H1 (cell line): ENCODE measurements at regions not wholly inside any gene's neighbourhood (a gene's known extent, or its start where the extent isn't known, plus 50 kb on each side); places are given as distances from the start of the nearest gene placed in this dataset.

Source experiments
- CTCF ChIA-PET: fragments of 300-600 bp; sonication (Branson Sonifier 250); formaldehyde crosslinking; loops from one replicate; lab custom pipeline; 2021; ENCODE audit not compliant: partially characterized antibody; lab: Charles Lee
- POLR2A ChIA-PET: fragments of 300-600 bp; sonication (Branson Sonifier 250); formaldehyde crosslinking; loops from one replicate; lab custom pipeline; 2021; ENCODE audit warnings: inconsistent platforms; ENCODE audit not compliant: partially characterized antibody; lab: Charles Lee
- DNase-seq, 2 experiments: peaks; one replicate each; pipeline versions ENCODE4 v3.0.0 to v3.0.0-alpha.2; 2010 to 2022; ENCODE audit warnings: low spot score in 2 of 2, low read depth in 1 of 2, mixed read lengths in 1 of 2
- FAIRE-seq: peaks from 2 replicates; lab custom pipeline; 2011; peaks lifted over from hg19 to GRCh38; lab: Jason Lieb, UNC
- H2AFZ ChIP-seq: 2 replicates; pipeline ENCODE4 v1.8.1; 2012; ENCODE audit warnings: low read length, inconsistent platforms
- H2AK5ac ChIP-seq: 2 replicates; pipeline ENCODE4 v1.6.1; 2013; ENCODE audit warnings: low read depth, low read length
- H2BK120ac ChIP-seq: replicated peaks from 2 replicates; pipeline ENCODE3; 2013; ENCODE audit warnings: low read depth, low read length, inconsistent platforms
- H2BK12ac ChIP-seq: 2 replicates; pipeline ENCODE4 v1.6.1; 2013; ENCODE audit warnings: low read depth, low read length
- H2BK15ac ChIP-seq: 2 replicates; pipeline ENCODE4 v1.6.1; 2013; ENCODE audit warnings: low read length
- H2BK20ac ChIP-seq: 2 replicates; pipeline ENCODE4 v1.6.1; 2013; ENCODE audit warnings: low read length
- H2BK5ac ChIP-seq: 2 replicates; pipeline ENCODE4 v1.6.1; 2013; ENCODE audit warnings: low read depth, low read length
- H3K14ac ChIP-seq: 2 replicates; pipeline ENCODE4 v1.6.1; 2013; ENCODE audit warnings: inconsistent platforms; ENCODE audit not compliant: insufficient read length
- H3K18ac ChIP-seq: 2 replicates; pipeline ENCODE4 v1.6.1; 2013; ENCODE audit warnings: low read length; ENCODE audit errors: extremely low read depth
- H3K23ac ChIP-seq: 2 replicates; pipeline ENCODE4 v1.6.1; 2013; ENCODE audit warnings: inconsistent platforms; ENCODE audit not compliant: insufficient read length
- H3K23me2 ChIP-seq: 2 replicates; pipeline ENCODE4 v1.6.1; 2013; ENCODE audit warnings: low read depth, low read length
- H3K27ac ChIP-seq: 2 replicates; pipeline ENCODE4 v1.6.1; 2011; ENCODE audit warnings: low read depth, low read length, inconsistent platforms
- H3K27me3 ChIP-seq, 4 experiments: replicated peaks in 1 of 4; 1 replicate in 1 of 4; 2 replicates in 3 of 4; pipeline versions ENCODE4 v1.6.1 to v1.8.1; 2011 to 2013; ENCODE audit warnings: low read length in 3 of 4, mild to moderate bottlenecking in 3 of 4, inconsistent platforms in 2 of 4, mixed read lengths in 2 of 4, moderate library complexity in 1 of 4; ENCODE audit not compliant: control insufficient read depth in 3 of 4, insufficient read depth in 3 of 4; ENCODE audit errors: extremely low read depth in 1 of 4
- H3K36me3 ChIP-seq, 4 experiments: 2 replicates each; pipeline versions ENCODE4 v1.6.1 to v1.8.1; 2011 to 2013; ENCODE audit warnings: mild to moderate bottlenecking in 4 of 4, low read length in 3 of 4, moderate library complexity in 2 of 4, control low read depth in 1 of 4, inconsistent platforms in 1 of 4; ENCODE audit not compliant: insufficient read depth in 4 of 4, control insufficient read depth in 2 of 4
- H3K4ac ChIP-seq: replicated peaks from 2 replicates; pipeline ENCODE3; 2013; ENCODE audit warnings: low read length, low read depth, mixed read lengths, inconsistent platforms; ENCODE audit not compliant: insufficient read length
- H3K4me1 ChIP-seq, 4 experiments: replicated peaks in 1 of 4; 1 replicate in 1 of 4; 2 replicates in 3 of 4; pipeline versions ENCODE4 v1.6.1 to v1.8.1; 2011 to 2013; ENCODE audit warnings: low read length in 3 of 4, inconsistent platforms in 2 of 4, mixed read lengths in 1 of 4; ENCODE audit not compliant: insufficient read depth in 4 of 4, control insufficient read depth in 3 of 4
- H3K4me2 ChIP-seq, 2 experiments: 2 replicates each; pipeline versions ENCODE4 v1.6.1 to v1.8.1; 2011 to 2013; ENCODE audit warnings: low read depth in 2 of 2, low read length in 2 of 2, control low read depth in 1 of 2, inconsistent platforms in 1 of 2, mild to moderate bottlenecking in 1 of 2; ENCODE audit not compliant: insufficient read depth in 1 of 2
- H3K4me3 ChIP-seq, 4 experiments: fragments of 200-600, 300-600 bp in 1 of 4; sonication (generic), shearing (Covaris generic), sonication (Bioruptor Twin) in 1 of 4; 2 replicates each; pipeline versions ENCODE4 v1.5.1 to v1.8.1; 2011 to 2016; ENCODE audit warnings: low read length in 4 of 4, low read depth in 3 of 4, control low read depth in 2 of 4, inconsistent platforms in 2 of 4, mild to moderate bottlenecking in 2 of 4, mixed read lengths in 1 of 4, moderate library complexity in 1 of 4; ENCODE audit not compliant: insufficient read depth in 2 of 4; ENCODE audit errors: extremely low read depth in 1 of 4
- H3K56ac ChIP-seq: replicated peaks from 2 replicates; pipeline ENCODE3; 2013; ENCODE audit warnings: low read depth, mild to moderate bottlenecking, mixed read lengths, low read length, inconsistent platforms; ENCODE audit not compliant: insufficient read length
- H3K79me1 ChIP-seq: 2 replicates; pipeline ENCODE4 v1.6.1; 2013; ENCODE audit warnings: low read depth, low read length, control low read depth
- H3K79me2 ChIP-seq, 2 experiments: 2 replicates each; pipeline versions ENCODE4 v1.6.1 to v1.8.1; 2012 to 2013; ENCODE audit warnings: low read length in 2 of 2, mild to moderate bottlenecking in 2 of 2, inconsistent platforms in 1 of 2; ENCODE audit not compliant: insufficient read depth in 2 of 2, control insufficient read depth in 1 of 2
- H3K9ac ChIP-seq, 4 experiments: replicated peaks in 1 of 4; 1 replicate in 1 of 4; 2 replicates in 3 of 4; pipeline versions ENCODE4 v1.6.1 to v1.8.1; 2011 to 2013; ENCODE audit warnings: low read depth in 3 of 4, low read length in 3 of 4, control low read depth in 2 of 4, mild to moderate bottlenecking in 2 of 4, moderate library complexity in 2 of 4, inconsistent platforms in 1 of 4; ENCODE audit errors: extremely low read depth in 1 of 4
- H3K9me3 ChIP-seq, 2 experiments: 2 replicates each; pipeline versions ENCODE4 v1.6.1 to v1.8.1; 2012 to 2013; ENCODE audit warnings: mild to moderate bottlenecking in 2 of 2, moderate library complexity in 2 of 2, control low read depth in 1 of 2, inconsistent platforms in 1 of 2, low read depth in 1 of 2, low read length in 1 of 2, mixed read lengths in 1 of 2; ENCODE audit not compliant: insufficient read depth in 2 of 2
- H4K20me1 ChIP-seq, 2 experiments: replicated peaks in 1 of 2; 2 replicates each; pipeline versions ENCODE3 to v1.8.1; 2011 to 2013; ENCODE audit warnings: inconsistent platforms in 2 of 2, low read length in 2 of 2, mild to moderate bottlenecking in 1 of 2; ENCODE audit not compliant: insufficient read depth in 2 of 2, control insufficient read depth in 1 of 2
- H4K5ac ChIP-seq: 2 replicates; pipeline ENCODE4 v1.6.1; 2013; ENCODE audit warnings: low read length, low read depth, mixed read lengths, inconsistent platforms; ENCODE audit not compliant: insufficient read length
- H4K8ac ChIP-seq: 2 replicates; pipeline ENCODE4 v1.8.0; 2013; ENCODE audit warnings: mild to moderate bottlenecking, moderate library complexity, low read length, inconsistent platforms; ENCODE audit not compliant: insufficient read depth; ENCODE audit errors: extremely low read depth
- H4K91ac ChIP-seq: replicated peaks from 2 replicates; pipeline ENCODE3; 2013; ENCODE audit warnings: low read length, mixed read lengths, inconsistent platforms; ENCODE audit not compliant: insufficient read length
- POLR2AphosphoS5 ChIP-seq: IDR thresholded peaks from 2 replicates; pipeline ENCODE4 v1.6.1; 2011; ENCODE audit warnings: low read depth, low read length
- SP2 ChIP-seq: IDR thresholded peaks from 2 replicates; pipeline ENCODE4 v1.6.1; 2012; ENCODE audit warnings: mild to moderate bottlenecking, low read length, inconsistent platforms
- YY1 ChIP-seq: IDR thresholded peaks from 2 replicates; pipeline ENCODE4 v1.6.1; 2011; ENCODE audit warnings: low read depth, mild to moderate bottlenecking, low read length
- WGBS, 2 experiments: shearing (Covaris generic) in 1 of 2; methylation state at CpG; one replicate each; pipeline versions ENCODE4 v1.1.6 to v1.1.7; 2013 to 2015; ENCODE audit warnings: low lambda C conversion rate in 2 of 2, mixed read lengths in 2 of 2, inconsistent platforms in 1 of 2, low coverage in 1 of 2, missing lambda C conversion rate in 1 of 2; ENCODE audit not compliant: insufficient replicate concordance in 2 of 2, insufficient coverage in 1 of 2, insufficient read length in 1 of 2; ENCODE audit errors: extremely low coverage in 1 of 2, missing lambda C conversion rate in 1 of 2; 5-methylcytosine and 5-hydroxymethylcytosine counted together

- H3K79me2 ChIP-seq: no peaks in the 10 kb centered on the region
- peak overlapping the region; percentile 44 to 70 for H3K4me2 ChIP-seq
- FAIRE-seq: no peak
- POLR2A ChIA-PET: interaction anchor here (1.8 kb wide), 1 partner anchor 11 kb away, joined by 6 read pairs; no protein-coding TSS in a partner anchor
- no peaks in the 10 kb centered on the region; a peak in 2 of 7 replicates for H3K27me3 ChIP-seq
- peak overlapping the region; percentile 5; the same call in 1 of the 2 replicates for H3K18ac ChIP-seq
- CTCF ChIA-PET: interaction anchor here (0.9 to 1.5 kb wide), 7 partner anchors 13 to 425 kb away, joined by 3 to 7 read pairs (median 3); no protein-coding TSS in a partner anchor
- H2AFZ ChIP-seq: no peak overlapping the region
- no peaks in the 10 kb centered on the region for H3K79me1 ChIP-seq
- H3K9me3 ChIP-seq: no peaks in the 10 kb centered on the region
- WGBS, 2 experiments: 48% methylated on average over 4 of the region's 4 CpGs; no CpG with 5 or more reads in 1 of the 2 experiments
- H4K91ac ChIP-seq: no peak overlapping the region
- H3K56ac ChIP-seq: no peak overlapping the region
- H3K4ac ChIP-seq: no peak overlapping the region
- no peak overlapping the region for H3K14ac ChIP-seq
- no peak overlapping the region; the same call in 1 of the 2 replicates for H2BK5ac ChIP-seq
- no peak overlapping the region for H4K8ac ChIP-seq
- TF ChIP-seq YY1 (no peak), POLR2AphosphoS5 (no peak), SP2 (no peak)
- H3K9ac ChIP-seq: no peak overlapping the region
- H4K20me1 ChIP-seq: no peaks in the 10 kb centered on the region
- no peak overlapping the region for H3K27ac ChIP-seq
- no peak overlapping the region for H3K23ac ChIP-seq
- peaks cover 0 to 31% (median 24%) of the 10 kb centered on the region in 4 experiments; a peak in 4 of 7 replicates for H3K4me1 ChIP-seq
- H2AK5ac ChIP-seq: no peak overlapping the region
- H2BK20ac ChIP-seq: no peak overlapping the region
- H3K4me3 ChIP-seq: peak overlapping the region in 1 of 4 experiments; percentile 26; a peak in 1 of 8 replicates
- peak overlapping the region; percentile 34 for H2BK120ac ChIP-seq
- no peak overlapping the region for H2BK15ac ChIP-seq
- H4K5ac ChIP-seq: no peak overlapping the region
- H2BK12ac ChIP-seq: no peak overlapping the region
- no peaks in the 10 kb centered on the region for H3K36me3 ChIP-seq
- H3K23me2 ChIP-seq: no peaks in the 10 kb centered on the region
- DNase-seq: no peak
Measured at GRCh38 chr15:96702589-96702988, 372.1 kb downstream of the NR2F2 start.
